ENCODE measurements at regions not wholly inside any gene's neighbourhood (a gene's known extent, or its start where the extent isn't known, plus 50 kb on each side); places are given as distances from the start of the nearest gene placed in this dataset.

- TF ChIP-seq CTCF (IDR thresholded peaks at IDR 0.05) (no peak), POLR2A (IDR thresholded peaks at IDR 0.05) (no peak), EP300 (IDR thresholded peaks at IDR 0.05) (no peak)
Observed at GRCh38 chr2:41728788-41729338, 319.0 kb upstream of the PKDCC start.
